H1 (cell line): ENCODE measurements at regions not wholly inside any gene's neighbourhood (a gene's known extent, or its start where the extent isn't known, plus 50 kb on each side); places are given as distances from the start of the nearest gene placed in this dataset.

ENCODE experiments used
- CTCF ChIA-PET: fragments of 300-600 bp; sonication (Branson Sonifier 250); formaldehyde crosslinking; loops from one replicate; lab custom pipeline; 2021; ENCODE audit not compliant: partially characterized antibody; lab: Charles Lee
- POLR2A ChIA-PET: fragments of 300-600 bp; sonication (Branson Sonifier 250); formaldehyde crosslinking; loops from one replicate; lab custom pipeline; 2021; ENCODE audit warnings: inconsistent platforms; ENCODE audit not compliant: partially characterized antibody; lab: Charles Lee
- DNase-seq, 2 experiments: peaks; one replicate each; pipeline versions ENCODE4 v3.0.0 to v3.0.0-alpha.2; 2010 to 2022; ENCODE audit warnings: low spot score in 2 of 2, low read depth in 1 of 2, mixed read lengths in 1 of 2
- FAIRE-seq: peaks from 2 replicates; lab custom pipeline; 2011; peaks lifted over from hg19 to GRCh38; lab: Jason Lieb, UNC
- H2AFZ ChIP-seq: 2 replicates; pipeline ENCODE4 v1.8.1; 2012; ENCODE audit warnings: low read length, inconsistent platforms
- H2AK5ac ChIP-seq: 2 replicates; pipeline ENCODE4 v1.6.1; 2013; ENCODE audit warnings: low read depth, low read length
- H2BK120ac ChIP-seq: replicated peaks from 2 replicates; pipeline ENCODE3; 2013; ENCODE audit warnings: low read depth, low read length, inconsistent platforms
- H2BK12ac ChIP-seq: 2 replicates; pipeline ENCODE4 v1.6.1; 2013; ENCODE audit warnings: low read depth, low read length
- H2BK15ac ChIP-seq: 2 replicates; pipeline ENCODE4 v1.6.1; 2013; ENCODE audit warnings: low read length
- H2BK20ac ChIP-seq: 2 replicates; pipeline ENCODE4 v1.6.1; 2013; ENCODE audit warnings: low read length
- H2BK5ac ChIP-seq: 2 replicates; pipeline ENCODE4 v1.6.1; 2013; ENCODE audit warnings: low read depth, low read length
- H3K14ac ChIP-seq: 2 replicates; pipeline ENCODE4 v1.6.1; 2013; ENCODE audit warnings: inconsistent platforms; ENCODE audit not compliant: insufficient read length
- H3K18ac ChIP-seq: 2 replicates; pipeline ENCODE4 v1.6.1; 2013; ENCODE audit warnings: low read length; ENCODE audit errors: extremely low read depth
- H3K23ac ChIP-seq: 2 replicates; pipeline ENCODE4 v1.6.1; 2013; ENCODE audit warnings: inconsistent platforms; ENCODE audit not compliant: insufficient read length
- H3K23me2 ChIP-seq: 2 replicates; pipeline ENCODE4 v1.6.1; 2013; ENCODE audit warnings: low read depth, low read length
- H3K27ac ChIP-seq: 2 replicates; pipeline ENCODE4 v1.6.1; 2011; ENCODE audit warnings: low read depth, low read length, inconsistent platforms
- H3K27me3 ChIP-seq, 4 experiments: replicated peaks in 1 of 4; 1 replicate in 1 of 4; 2 replicates in 3 of 4; pipeline versions ENCODE4 v1.6.1 to v1.8.1; 2011 to 2013; ENCODE audit warnings: low read length in 3 of 4, mild to moderate bottlenecking in 3 of 4, inconsistent platforms in 2 of 4, mixed read lengths in 2 of 4, moderate library complexity in 1 of 4; ENCODE audit not compliant: control insufficient read depth in 3 of 4, insufficient read depth in 3 of 4; ENCODE audit errors: extremely low read depth in 1 of 4
- H3K36me3 ChIP-seq, 4 experiments: 2 replicates each; pipeline versions ENCODE4 v1.6.1 to v1.8.1; 2011 to 2013; ENCODE audit warnings: mild to moderate bottlenecking in 4 of 4, low read length in 3 of 4, moderate library complexity in 2 of 4, control low read depth in 1 of 4, inconsistent platforms in 1 of 4; ENCODE audit not compliant: insufficient read depth in 4 of 4, control insufficient read depth in 2 of 4
- H3K4ac ChIP-seq: replicated peaks from 2 replicates; pipeline ENCODE3; 2013; ENCODE audit warnings: low read length, low read depth, mixed read lengths, inconsistent platforms; ENCODE audit not compliant: insufficient read length
- H3K4me1 ChIP-seq, 4 experiments: replicated peaks in 1 of 4; 1 replicate in 1 of 4; 2 replicates in 3 of 4; pipeline versions ENCODE4 v1.6.1 to v1.8.1; 2011 to 2013; ENCODE audit warnings: low read length in 3 of 4, inconsistent platforms in 2 of 4, mixed read lengths in 1 of 4; ENCODE audit not compliant: insufficient read depth in 4 of 4, control insufficient read depth in 3 of 4
- H3K4me2 ChIP-seq, 2 experiments: 2 replicates each; pipeline versions ENCODE4 v1.6.1 to v1.8.1; 2011 to 2013; ENCODE audit warnings: low read depth in 2 of 2, low read length in 2 of 2, control low read depth in 1 of 2, inconsistent platforms in 1 of 2, mild to moderate bottlenecking in 1 of 2; ENCODE audit not compliant: insufficient read depth in 1 of 2
- H3K4me3 ChIP-seq, 4 experiments: fragments of 200-600, 300-600 bp in 1 of 4; sonication (generic), shearing (Covaris generic), sonication (Bioruptor Twin) in 1 of 4; 2 replicates each; pipeline versions ENCODE4 v1.5.1 to v1.8.1; 2011 to 2016; ENCODE audit warnings: low read length in 4 of 4, low read depth in 3 of 4, control low read depth in 2 of 4, inconsistent platforms in 2 of 4, mild to moderate bottlenecking in 2 of 4, mixed read lengths in 1 of 4, moderate library complexity in 1 of 4; ENCODE audit not compliant: insufficient read depth in 2 of 4; ENCODE audit errors: extremely low read depth in 1 of 4
- H3K56ac ChIP-seq: replicated peaks from 2 replicates; pipeline ENCODE3; 2013; ENCODE audit warnings: low read depth, mild to moderate bottlenecking, mixed read lengths, low read length, inconsistent platforms; ENCODE audit not compliant: insufficient read length
- H3K79me1 ChIP-seq: 2 replicates; pipeline ENCODE4 v1.6.1; 2013; ENCODE audit warnings: low read depth, low read length, control low read depth
- H3K79me2 ChIP-seq, 2 experiments: 2 replicates each; pipeline versions ENCODE4 v1.6.1 to v1.8.1; 2012 to 2013; ENCODE audit warnings: low read length in 2 of 2, mild to moderate bottlenecking in 2 of 2, inconsistent platforms in 1 of 2; ENCODE audit not compliant: insufficient read depth in 2 of 2, control insufficient read depth in 1 of 2
- H3K9ac ChIP-seq, 4 experiments: replicated peaks in 1 of 4; 1 replicate in 1 of 4; 2 replicates in 3 of 4; pipeline versions ENCODE4 v1.6.1 to v1.8.1; 2011 to 2013; ENCODE audit warnings: low read depth in 3 of 4, low read length in 3 of 4, control low read depth in 2 of 4, mild to moderate bottlenecking in 2 of 4, moderate library complexity in 2 of 4, inconsistent platforms in 1 of 4; ENCODE audit errors: extremely low read depth in 1 of 4
- H3K9me3 ChIP-seq, 2 experiments: 2 replicates each; pipeline versions ENCODE4 v1.6.1 to v1.8.1; 2012 to 2013; ENCODE audit warnings: mild to moderate bottlenecking in 2 of 2, moderate library complexity in 2 of 2, control low read depth in 1 of 2, inconsistent platforms in 1 of 2, low read depth in 1 of 2, low read length in 1 of 2, mixed read lengths in 1 of 2; ENCODE audit not compliant: insufficient read depth in 2 of 2
- H4K20me1 ChIP-seq, 2 experiments: replicated peaks in 1 of 2; 2 replicates each; pipeline versions ENCODE3 to v1.8.1; 2011 to 2013; ENCODE audit warnings: inconsistent platforms in 2 of 2, low read length in 2 of 2, mild to moderate bottlenecking in 1 of 2; ENCODE audit not compliant: insufficient read depth in 2 of 2, control insufficient read depth in 1 of 2
- H4K5ac ChIP-seq: 2 replicates; pipeline ENCODE4 v1.6.1; 2013; ENCODE audit warnings: low read length, low read depth, mixed read lengths, inconsistent platforms; ENCODE audit not compliant: insufficient read length
- H4K8ac ChIP-seq: 2 replicates; pipeline ENCODE4 v1.8.0; 2013; ENCODE audit warnings: mild to moderate bottlenecking, moderate library complexity, low read length, inconsistent platforms; ENCODE audit not compliant: insufficient read depth; ENCODE audit errors: extremely low read depth
- H4K91ac ChIP-seq: replicated peaks from 2 replicates; pipeline ENCODE3; 2013; ENCODE audit warnings: low read length, mixed read lengths, inconsistent platforms; ENCODE audit not compliant: insufficient read length
- BACH1 ChIP-seq: IDR thresholded peaks from 2 replicates; pipeline ENCODE4 v1.6.1; 2012; ENCODE audit warnings: low read length, improper control_type of control experiment
- CTBP2 ChIP-seq: IDR thresholded peaks from 2 replicates; pipeline ENCODE4 v1.7.0; 2011; ENCODE audit warnings: borderline replicate concordance, mild to moderate bottlenecking, moderate library complexity, mixed read lengths, low read length; ENCODE audit not compliant: insufficient read depth, insufficient read length
- GABPA ChIP-seq: IDR thresholded peaks from 2 replicates; pipeline ENCODE4 v1.6.1; 2011; ENCODE audit warnings: mild to moderate bottlenecking, low read length, moderate library complexity, borderline replicate concordance; ENCODE audit not compliant: insufficient read depth
- POU5F1 ChIP-seq: IDR thresholded peaks from 2 replicates; pipeline ENCODE4 v1.6.1; 2011; ENCODE audit warnings: low read depth, mild to moderate bottlenecking, low read length, moderate library complexity
- RXRA ChIP-seq: IDR thresholded peaks from 2 replicates; pipeline ENCODE4 v1.6.1; 2011; ENCODE audit warnings: low read depth, mild to moderate bottlenecking, low read length, moderate library complexity; ENCODE audit not compliant: insufficient read depth
- SIN3A ChIP-seq, 2 experiments: IDR thresholded peaks in 1 of 2; conservative IDR thresholded peaks in 1 of 2; 2 replicates each; pipeline ENCODE4 v1.6.1; 2011 to 2012; ENCODE audit warnings: low read length in 2 of 2, improper control_type of control experiment in 1 of 2, low read depth in 1 of 2, mild to moderate bottlenecking in 1 of 2
- SUZ12 ChIP-seq: fragments of 200-600 bp; sonication (generic); IDR thresholded peaks from 2 replicates; pipeline ENCODE4 v1.6.1; 2012; ENCODE audit warnings: mild to moderate bottlenecking, inconsistent platforms, low read length, moderate library complexity, mixed read lengths
- TAF1 ChIP-seq: IDR thresholded peaks from 2 replicates; pipeline ENCODE4 v1.6.1; 2011; ENCODE audit warnings: mild to moderate bottlenecking, low read depth, low read length
- WGBS, 2 experiments: shearing (Covaris generic) in 1 of 2; methylation state at CpG; one replicate each; pipeline versions ENCODE4 v1.1.6 to v1.1.7; 2013 to 2015; ENCODE audit warnings: low lambda C conversion rate in 2 of 2, mixed read lengths in 2 of 2, inconsistent platforms in 1 of 2, low coverage in 1 of 2, missing lambda C conversion rate in 1 of 2; ENCODE audit not compliant: insufficient replicate concordance in 2 of 2, insufficient coverage in 1 of 2, insufficient read length in 1 of 2; ENCODE audit errors: extremely low coverage in 1 of 2, missing lambda C conversion rate in 1 of 2; 5-methylcytosine and 5-hydroxymethylcytosine counted together

GRCh38 chr3:34012102-34012461 is 213.7 kb downstream of the PDCD6IP start:
- Histone ChIP-seq H3K79me2 (no peaks in the 10 kb centered on the region), H3K4me2 (no peak overlapping the region), H3K27ac (no peak overlapping the region), H4K91ac (no peak overlapping the region), H2BK20ac (no peak overlapping the region), H2AFZ (peak overlapping the region; percentile 95), H3K23me2 (peaks cover 2% of the 10 kb centered on the region; the same call in 1 of the 2 replicates), H3K79me1 (no peaks in the 10 kb centered on the region), H2BK5ac (no peak overlapping the region), H3K9me3 (no peaks in the 10 kb centered on the region), H2AK5ac (no peak overlapping the region), H3K9ac (no peak overlapping the region), H4K20me1 (no peaks in the 10 kb centered on the region), H3K4me1 (peaks cover 0 to 10% (median 6%) of the 10 kb centered on the region in 4 experiments; a peak in 5 of 7 replicates), H3K4ac (no peak overlapping the region), H3K27me3 (peaks cover 0 to 1% (median 0%) of the 10 kb centered on the region in 4 experiments; a peak in 1 of 7 replicates), H3K18ac (no peak overlapping the region), H3K14ac (no peak overlapping the region), H4K5ac (no peak overlapping the region), H3K4me3 (no peak overlapping the region), H4K8ac (no peak overlapping the region), H3K56ac (no peak overlapping the region), H2BK15ac (no peak overlapping the region), H2BK12ac (no peak overlapping the region), H3K23ac (no peak overlapping the region), H2BK120ac (no peak overlapping the region), H3K36me3 (no peaks in the 10 kb centered on the region; a peak in 1 of 8 replicates)
- FAIRE-seq, result no peak
- CTCF ChIA-PET, result interaction anchor here (0.6 to 7.2 kb wide), 9 partner anchors 11 to 375 kb away, joined by 3 to 86 read pairs (median 3); no protein-coding TSS in a partner anchor
- POLR2A ChIA-PET, result interaction anchor here (0.6 kb wide), 1 partner anchor 129 kb away, joined by 3 read pairs; no protein-coding TSS in a partner anchor
- TF ChIP-seq CTBP2 (no peak), SUZ12 (no peak), POU5F1 (no peak), RXRA (no peak), GABPA (no peak), SIN3A (conservative IDR thresholded peaks at IDR 0.05 in 1 of 2, IDR thresholded peaks at IDR 0.05 in 1 of 2; ENCODE audit: low read depth in 1 of 2, low read length in 2 of 2) (no peak), TAF1 (no peak), BACH1 (0 out of 2 replicates have a peak, but pooled peaks have one; percentile 37)
- 92% methylated on average over 2 of the region's 2 CpGs; no CpG with 5 or more reads in 1 of the 2 experiments for WGBS, 2 experiments
- no peak for DNase-seq
